Upper lobe of left lung (tissue), 6 donors: ENCODE measurements at regions not wholly inside any gene's neighbourhood (a gene's known extent, or its start where the extent isn't known, plus 50 kb on each side); places are given as distances from the start of the nearest gene placed in this dataset.

Source experiments
- ATAC-seq, 2 donors: fragments of 200-7000 bp; cut with Tn5 transposase; one replicate each; pipeline ENCODE4 v1.9.1; 2022; ENCODE audit warnings: mild to moderate bottlenecking in 2 of 2, moderate library complexity in 2 of 2; ENCODE audit not compliant: low FRiP score in 2 of 2
- DNase-seq, 2 donors: peaks; one replicate each; pipeline ENCODE4 v3.0.0-alpha.2; 2019 to 2020
- H3K27ac ChIP-seq, 4 donors: fragments of 200-600 bp; sonication (generic); one replicate each; pipeline ENCODE4 v1.5.1; 2016 to 2019
- H3K27me3 ChIP-seq, 4 donors: fragments of 200-600 bp; sonication (generic); one replicate each; pipeline ENCODE4 v1.5.1; 2017 to 2019
- H3K36me3 ChIP-seq, 4 donors: fragments of 200-600 bp; sonication (generic); one replicate each; pipeline ENCODE4 v1.5.1; 2016 to 2019
- H3K4me1 ChIP-seq, 4 donors: fragments of 200-600 bp; sonication (generic); one replicate each; pipeline ENCODE4 v1.5.1; 2018 to 2019
- H3K4me3 ChIP-seq, 4 donors: fragments of 200-600 bp; sonication (generic); one replicate each; pipeline ENCODE4 v1.5.1; 2017 to 2019; ENCODE audit warnings: mild to moderate bottlenecking in 2 of 4, moderate library complexity in 1 of 4
- H3K9me3 ChIP-seq, 4 donors: fragments of 200-600 bp; sonication (generic); one replicate each; pipeline ENCODE4 v1.5.1; 2018 to 2019
- EP300 ChIP-seq, 4 donors: sonication (generic); formaldehyde crosslinking; IDR thresholded peaks; one replicate each; pipeline ENCODE4 v1.5.1; 2017; ENCODE audit warnings: antibody characterized with exemption in 4 of 4, control low read depth in 2 of 4
- POLR2A ChIP-seq, 4 donors: fragments of 450-650 bp; IDR thresholded peaks; one replicate each; pipeline ENCODE4 v1.5.1; 2016 to 2017; ENCODE audit warnings: antibody characterized with exemption in 4 of 4, mild to moderate bottlenecking in 2 of 4
- POLR2AphosphoS5 ChIP-seq, 2 donors: sonication (generic); formaldehyde crosslinking; IDR thresholded peaks; one replicate each; pipeline ENCODE4 v1.5.1; 2017; ENCODE audit warnings: antibody characterized with exemption in 2 of 2
- WGBS, 2 donors: methylation state at CpG; one replicate each; pipeline ENCODE4 v1.1.5; 2017 to 2018; 5-methylcytosine and 5-hydroxymethylcytosine counted together
- TF ChIP-seq, protein P1 (sequence below), 6 experiments: fragments of 450-650 bp in 4 of 6; fragments of 200-600 bp in 2 of 6; sonication (generic) in 2 of 6; IDR thresholded peaks; one replicate each; pipeline ENCODE4 v1.5.1; 2016 to 2019; ENCODE audit warnings: antibody characterized with exemption in 6 of 6
- donor health status: DM: no; HTN: no; CAD: no; lungs with moderate emphysema.
- donor health status: DM: no; HTN: yes; CAD: no; lungs with severe emphysema.

DNA sequence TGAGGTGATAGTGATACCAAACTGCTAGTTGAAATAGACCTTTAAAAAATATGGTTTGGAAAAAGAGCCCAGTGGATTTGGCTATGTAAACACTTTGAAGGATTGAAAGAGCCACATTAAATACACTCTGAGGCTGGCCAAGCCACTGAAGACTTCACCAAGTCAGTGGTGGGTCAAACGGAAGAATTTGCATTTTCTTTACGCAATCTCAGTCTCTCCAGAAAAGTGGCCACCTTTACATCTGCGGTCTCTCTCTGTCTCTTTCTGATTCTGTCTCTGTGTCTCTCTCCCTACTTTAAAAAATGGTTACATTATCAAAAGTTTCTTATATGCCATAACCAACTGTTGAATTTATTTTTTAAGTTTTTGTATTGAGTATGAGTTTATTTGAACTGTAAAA lies 651.2 kb upstream of the PITX2 start:
- Histone ChIP-seq H3K9me3 (no peaks in the 10 kb centered on the region), H3K27ac (no peak overlapping the region), H3K4me3 (no peak overlapping the region), H3K36me3 (no peaks in the 10 kb centered on the region), H3K4me1 (no peaks in the 10 kb centered on the region), H3K27me3 (no peaks in the 10 kb centered on the region)
- no peak for ATAC-seq
- WGBS, 2 donors, result 69 to 84% methylated on average over 3 of the region's 3 CpGs
- no peak for TF ChIP-seq POLR2AphosphoS5 (IDR thresholded peaks at IDR 0.05)
- TF ChIP-seq, protein P1, sequence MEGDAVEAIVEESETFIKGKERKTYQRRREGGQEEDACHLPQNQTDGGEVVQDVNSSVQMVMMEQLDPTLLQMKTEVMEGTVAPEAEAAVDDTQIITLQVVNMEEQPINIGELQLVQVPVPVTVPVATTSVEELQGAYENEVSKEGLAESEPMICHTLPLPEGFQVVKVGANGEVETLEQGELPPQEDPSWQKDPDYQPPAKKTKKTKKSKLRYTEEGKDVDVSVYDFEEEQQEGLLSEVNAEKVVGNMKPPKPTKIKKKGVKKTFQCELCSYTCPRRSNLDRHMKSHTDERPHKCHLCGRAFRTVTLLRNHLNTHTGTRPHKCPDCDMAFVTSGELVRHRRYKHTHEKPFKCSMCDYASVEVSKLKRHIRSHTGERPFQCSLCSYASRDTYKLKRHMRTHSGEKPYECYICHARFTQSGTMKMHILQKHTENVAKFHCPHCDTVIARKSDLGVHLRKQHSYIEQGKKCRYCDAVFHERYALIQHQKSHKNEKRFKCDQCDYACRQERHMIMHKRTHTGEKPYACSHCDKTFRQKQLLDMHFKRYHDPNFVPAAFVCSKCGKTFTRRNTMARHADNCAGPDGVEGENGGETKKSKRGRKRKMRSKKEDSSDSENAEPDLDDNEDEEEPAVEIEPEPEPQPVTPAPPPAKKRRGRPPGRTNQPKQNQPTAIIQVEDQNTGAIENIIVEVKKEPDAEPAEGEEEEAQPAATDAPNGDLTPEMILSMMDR (IDR thresholded peaks at IDR 0.05), result no peak
- no peak for DNase-seq

DNA sequence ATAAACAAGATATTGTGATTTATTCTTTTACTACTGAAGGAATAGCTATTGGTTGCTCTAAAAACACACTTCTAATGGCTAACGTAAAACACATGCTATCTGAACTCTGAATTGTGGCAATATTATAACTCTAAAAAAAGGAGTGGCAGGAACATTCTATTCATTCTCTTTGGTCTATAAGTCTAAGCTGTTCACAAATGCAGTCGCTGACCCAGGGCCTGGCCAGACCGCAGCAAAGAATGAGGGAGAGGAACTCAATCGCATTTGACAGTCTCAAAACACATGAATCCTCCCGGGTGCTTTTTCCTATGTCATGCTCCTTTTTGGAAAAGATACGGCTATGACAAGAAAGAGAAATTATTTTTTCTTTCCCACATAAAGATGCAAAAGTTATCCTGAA lies 651.6 kb upstream of the PITX2 start:
- no peak overlapping the region for H3K4me3 ChIP-seq
- no peaks in the 10 kb centered on the region for H3K4me1 ChIP-seq
- 77 to 82% methylated on average over 6 of the region's 6 CpGs for WGBS, 2 donors
- no peak for DNase-seq
- no peaks in the 10 kb centered on the region for H3K27me3 ChIP-seq
- no peak overlapping the region for H3K27ac ChIP-seq
- no peak for ATAC-seq
- H3K9me3 ChIP-seq, result no peaks in the 10 kb centered on the region
- H3K36me3 ChIP-seq, result no peaks in the 10 kb centered on the region
- TF ChIP-seq POLR2AphosphoS5 (IDR thresholded peaks at IDR 0.05), result no peak
- TF ChIP-seq, protein P1 (IDR thresholded peaks at IDR 0.05), result no peak
- no peak for TF ChIP-seq EP300 (IDR thresholded peaks at IDR 0.05)
- no peak for TF ChIP-seq POLR2A (IDR thresholded peaks at IDR 0.05)

- no peaks in the 10 kb centered on the region for H3K27me3 ChIP-seq
- ATAC-seq (no peak), DNase-seq (no peak)
- H3K27ac ChIP-seq, result no peak overlapping the region
- WGBS, 2 donors, result 89 to 90% methylated on average over 5 of the region's 5 CpGs
- TF ChIP-seq POLR2AphosphoS5 (IDR thresholded peaks at IDR 0.05) (no peak), EP300 (IDR thresholded peaks at IDR 0.05) (no peak), POLR2A (IDR thresholded peaks at IDR 0.05) (no peak)
- TF ChIP-seq, protein P1 (IDR thresholded peaks at IDR 0.05), result no peak
- no peaks in the 10 kb centered on the region for H3K9me3 ChIP-seq
- H3K4me3 ChIP-seq, result no peak overlapping the region
- H3K4me1 ChIP-seq, result no peaks in the 10 kb centered on the region
- H3K36me3 ChIP-seq, result no peaks in the 10 kb centered on the region
Measured at GRCh38 chr4:111281219-111281618, 658.3 kb upstream of the PITX2 start.

- TF ChIP-seq, protein P1 (IDR thresholded peaks at IDR 0.05), result no peak
- no peak for TF ChIP-seq EP300 (IDR thresholded peaks at IDR 0.05)
- TF ChIP-seq POLR2AphosphoS5 (IDR thresholded peaks at IDR 0.05), result no peak
- no peak for TF ChIP-seq POLR2A (IDR thresholded peaks at IDR 0.05)
- Histone ChIP-seq H3K9me3 (no peaks in the 10 kb centered on the region), H3K4me1 (no peaks in the 10 kb centered on the region), H3K27me3 (no peaks in the 10 kb centered on the region), H3K4me3 (no peak overlapping the region), H3K27ac (no peak overlapping the region), H3K36me3 (no peaks in the 10 kb centered on the region)
- WGBS, 2 donors, result 70 to 81% methylated on average over 1 of the region's 1 CpG
- ATAC-seq (no peak), DNase-seq (no peak)
Measured at GRCh38 chr4:111282035-111282434, 659.2 kb upstream of the PITX2 start.

DNA sequence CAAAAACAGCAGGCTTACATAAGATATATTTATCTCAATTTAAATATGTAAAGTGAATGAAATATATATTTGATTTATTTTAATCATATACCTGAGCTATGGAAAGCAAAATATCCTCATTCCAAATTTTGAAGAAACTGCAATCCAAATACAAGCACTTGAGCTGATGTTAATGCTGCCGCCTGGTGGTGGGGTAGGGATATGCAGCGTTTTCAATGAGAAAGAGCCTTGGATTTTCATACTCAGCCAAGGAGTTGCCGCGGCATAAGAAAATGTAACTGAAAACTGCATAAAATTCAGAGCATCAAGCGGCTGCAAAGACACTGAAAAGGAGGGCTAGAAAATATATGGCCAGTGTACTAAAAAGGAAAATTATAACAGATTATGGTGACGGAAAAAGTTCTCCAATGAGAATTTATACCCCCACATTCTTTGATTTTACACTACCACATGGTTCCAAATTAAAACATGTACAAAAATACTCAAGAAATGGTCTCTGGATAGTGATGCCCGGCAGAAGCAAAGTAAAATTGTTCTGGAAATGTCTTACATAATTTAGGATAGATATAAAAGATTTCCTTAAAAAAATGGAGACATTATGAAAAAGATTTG lies 660.3 kb upstream of the PITX2 start:
- Histone ChIP-seq H3K4me3 (no peak overlapping the region), H3K27ac (no peak overlapping the region), H3K36me3 (no peaks in the 10 kb centered on the region), H3K4me1 (no peaks in the 10 kb centered on the region), H3K27me3 (no peaks in the 10 kb centered on the region), H3K9me3 (no peaks in the 10 kb centered on the region)
- DNase-seq (peak in 1 of 2 donors; percentile 43), ATAC-seq (no peak)
- 20 to 24% methylated on average over 7 of the region's 7 CpGs for WGBS, 2 donors
- TF ChIP-seq POLR2A (IDR thresholded peaks at IDR 0.05) (no peak), POLR2AphosphoS5 (IDR thresholded peaks at IDR 0.05) (no peak), EP300 (IDR thresholded peaks at IDR 0.05) (no peak)
- TF ChIP-seq, protein P1 (IDR thresholded peaks at IDR 0.05), result peak; percentile 18 to 64 (median 48)
